Activated naive CD4-positive, alpha-beta T cell treated with anti-CD3 and anti-CD28 coated beads, Interleukin-2, amount 50 U/mL, for 24 hours (primary cell): ENCODE measurements at regions not wholly inside any gene's neighbourhood (a gene's known extent, or its start where the extent isn't known, plus 50 kb on each side); places are given as distances from the start of the nearest gene placed in this dataset.

Experiments used
- H3K27ac Mint-ChIP-seq: one replicate; pipeline ENCODE4 v1.8.0; 2021; ENCODE audit warnings: mild to moderate bottlenecking, mixed read lengths
- H3K27me3 Mint-ChIP-seq: one replicate; pipeline ENCODE4 v1.8.0; 2021; ENCODE audit warnings: mixed read lengths
- H3K36me3 Mint-ChIP-seq: one replicate; pipeline ENCODE4 v1.8.0; 2021; ENCODE audit warnings: mixed read lengths
- H3K4me1 Mint-ChIP-seq: one replicate; pipeline ENCODE4 v1.8.0; 2021; ENCODE audit warnings: mixed read lengths
- H3K4me3 Mint-ChIP-seq: one replicate; pipeline ENCODE4 v1.8.0; 2021; ENCODE audit warnings: mild to moderate bottlenecking, mixed read lengths
- H3K9me3 Mint-ChIP-seq: one replicate; pipeline ENCODE4 v1.8.0; 2021; ENCODE audit warnings: mixed read lengths

DNA sequence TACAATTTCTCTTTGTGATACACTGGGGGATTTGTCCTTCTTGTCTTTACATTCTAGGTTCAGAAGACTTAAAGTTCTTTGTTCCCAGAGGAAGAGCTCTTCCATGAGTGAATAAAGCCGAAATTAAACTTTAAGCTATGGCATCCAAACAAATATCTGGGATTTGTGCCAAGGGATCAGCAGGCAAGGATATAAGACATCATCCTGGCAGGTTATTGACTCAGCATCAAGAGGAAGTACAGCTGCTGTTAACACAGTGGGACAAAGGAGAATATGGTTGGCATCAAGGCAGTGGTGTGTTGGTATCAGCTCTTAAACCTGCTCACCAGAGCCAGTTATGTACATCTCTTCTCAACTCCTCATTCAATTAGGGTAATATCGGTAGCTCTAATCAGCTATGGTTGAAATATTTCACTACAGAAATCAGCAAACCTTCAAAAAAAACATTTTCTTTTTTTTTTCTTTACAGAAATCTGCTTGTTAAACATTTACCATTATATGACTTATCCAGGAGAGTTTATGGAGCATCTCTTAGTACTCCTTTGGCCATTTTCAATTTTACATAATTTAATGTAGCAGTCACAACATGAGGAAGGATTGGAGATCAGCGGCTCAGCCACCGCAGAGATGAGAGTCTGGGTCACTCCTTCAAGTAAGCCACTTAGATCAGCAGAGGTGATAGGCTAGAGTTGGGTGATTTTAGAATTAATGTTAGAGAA is 1198.6 kb upstream of the EPHA6 start:
- Mint-ChIP-seq H3K27ac (peak overlapping the region; percentile 41), H3K9me3 (peaks cover 5% of the 10 kb centered on the region), H3K4me1 (no peaks in the 10 kb centered on the region), H3K36me3 (no peaks in the 10 kb centered on the region), H3K27me3 (no peaks in the 10 kb centered on the region), H3K4me3 (no peak overlapping the region)

DNA sequence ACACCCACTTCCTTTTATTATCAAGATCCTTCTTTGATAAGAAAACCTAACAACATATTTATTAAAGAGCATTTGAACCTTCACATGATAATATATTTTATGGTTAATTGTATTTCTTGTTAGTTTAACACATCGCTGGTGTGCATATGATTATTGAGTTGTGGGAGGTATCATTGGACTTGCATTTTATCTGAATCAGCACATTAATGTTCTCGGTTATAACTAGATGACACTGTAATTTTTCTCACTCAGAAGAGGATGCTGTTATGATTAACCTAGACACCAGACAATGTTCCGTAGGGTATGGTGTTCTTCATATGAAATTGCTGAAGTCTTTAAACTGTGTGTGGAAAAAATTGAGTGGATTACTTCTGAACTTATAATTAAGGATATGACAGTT is 1188.3 kb upstream of the EPHA6 start:
- no peaks in the 10 kb centered on the region for H3K4me1 Mint-ChIP-seq
- H3K27me3 Mint-ChIP-seq = no peaks in the 10 kb centered on the region
- H3K36me3 Mint-ChIP-seq = no peaks in the 10 kb centered on the region
- H3K9me3 Mint-ChIP-seq = no peaks in the 10 kb centered on the region
- no peak overlapping the region for H3K4me3 Mint-ChIP-seq
- H3K27ac Mint-ChIP-seq = no peak overlapping the region

DNA sequence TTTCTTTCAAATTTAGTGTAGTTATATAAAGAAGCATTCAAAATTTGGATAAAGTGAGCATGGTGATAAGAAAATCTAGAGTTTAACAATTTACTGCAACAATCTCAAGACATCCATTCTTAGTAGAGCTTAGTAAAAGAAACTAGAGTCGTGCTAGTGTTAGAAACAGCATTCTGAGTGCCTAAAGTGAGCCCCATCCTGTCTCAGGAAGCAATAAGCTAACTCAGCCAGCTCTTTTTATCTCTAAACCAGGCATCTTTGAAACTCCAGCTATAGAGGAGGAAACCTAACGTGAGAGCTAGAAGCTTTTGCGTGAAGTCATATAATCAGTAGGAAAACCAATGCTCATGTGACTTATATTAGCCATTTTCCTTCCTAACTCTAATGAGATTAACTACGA is 1187.1 kb upstream of the EPHA6 start:
- Mint-ChIP-seq H3K27me3 (no peaks in the 10 kb centered on the region), H3K4me3 (no peak overlapping the region), H3K36me3 (no peaks in the 10 kb centered on the region), H3K4me1 (no peaks in the 10 kb centered on the region), H3K9me3 (no peaks in the 10 kb centered on the region), H3K27ac (no peak overlapping the region)

DNA sequence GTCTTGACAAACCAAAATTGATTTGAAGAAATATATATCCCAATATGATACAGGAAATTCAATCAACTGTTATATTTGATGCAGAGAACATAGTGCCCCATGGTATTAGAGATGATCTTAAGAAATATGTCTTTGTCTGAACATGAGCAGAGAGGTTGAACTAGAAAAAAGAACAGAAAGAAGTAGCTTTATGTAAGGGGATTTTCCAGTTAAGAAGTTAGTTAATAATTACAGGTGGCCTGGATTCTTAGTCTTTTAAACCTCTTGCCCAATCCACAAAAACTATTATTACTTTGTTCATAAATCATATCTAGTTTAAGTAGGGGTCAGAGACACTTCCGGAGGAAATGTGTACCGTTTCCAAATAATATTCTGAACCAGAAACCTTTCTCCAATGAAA is 1186.7 kb upstream of the EPHA6 start:
- Mint-ChIP-seq H3K27ac (no peak overlapping the region), H3K27me3 (no peaks in the 10 kb centered on the region), H3K36me3 (no peaks in the 10 kb centered on the region), H3K4me3 (no peak overlapping the region), H3K4me1 (no peaks in the 10 kb centered on the region), H3K9me3 (no peaks in the 10 kb centered on the region)

DNA sequence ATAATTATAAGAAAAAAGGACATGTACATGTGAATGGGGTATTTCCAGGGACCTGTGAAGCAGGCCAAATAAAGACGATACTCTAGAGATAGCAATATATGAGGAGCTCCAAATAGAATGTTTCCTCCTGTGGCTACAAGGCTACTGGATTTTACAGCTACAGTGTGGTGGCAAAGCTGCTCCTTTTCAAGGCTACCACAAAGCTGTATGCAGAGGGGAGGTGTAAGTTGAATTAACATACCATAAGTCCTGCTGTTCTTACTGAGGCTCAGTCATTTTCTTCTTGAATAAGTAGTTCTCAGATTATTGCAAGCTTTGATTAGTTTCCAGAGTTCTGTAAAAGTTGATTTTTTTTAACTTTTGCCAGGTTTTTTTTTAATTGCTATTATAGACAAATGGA is 1184.6 kb upstream of the EPHA6 start:
- no peak overlapping the region for H3K27ac Mint-ChIP-seq
- no peaks in the 10 kb centered on the region for H3K4me1 Mint-ChIP-seq
- no peaks in the 10 kb centered on the region for H3K36me3 Mint-ChIP-seq
- no peak overlapping the region for H3K4me3 Mint-ChIP-seq
- H3K27me3 Mint-ChIP-seq = no peaks in the 10 kb centered on the region
- H3K9me3 Mint-ChIP-seq = no peaks in the 10 kb centered on the region

DNA sequence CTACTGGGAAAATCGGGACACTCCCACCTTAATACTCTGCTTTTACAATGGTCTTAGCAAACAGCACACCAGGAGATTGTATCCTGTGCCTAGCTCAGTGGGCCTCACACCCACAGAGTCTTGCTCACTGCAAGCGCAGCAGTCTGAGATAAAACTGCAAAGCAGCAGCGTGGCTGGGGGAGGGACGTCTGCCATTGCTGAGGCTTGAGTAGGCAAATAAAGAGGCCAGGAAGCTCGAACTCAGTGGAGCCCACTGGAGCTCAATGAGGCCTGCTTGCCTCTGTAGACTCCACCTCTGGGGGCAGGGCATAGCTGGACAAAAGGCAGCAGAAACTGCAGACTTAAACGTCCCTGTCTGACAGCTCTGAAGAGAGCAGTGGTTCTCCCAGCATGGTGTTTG is 1169.1 kb upstream of the EPHA6 start:
- H3K36me3 Mint-ChIP-seq = no peaks in the 10 kb centered on the region
- H3K27me3 Mint-ChIP-seq = no peaks in the 10 kb centered on the region
- H3K9me3 Mint-ChIP-seq = peaks cover 14% of the 10 kb centered on the region
- H3K27ac Mint-ChIP-seq = no peak overlapping the region
- H3K4me3 Mint-ChIP-seq = no peak overlapping the region
- H3K4me1 Mint-ChIP-seq = no peaks in the 10 kb centered on the region

DNA sequence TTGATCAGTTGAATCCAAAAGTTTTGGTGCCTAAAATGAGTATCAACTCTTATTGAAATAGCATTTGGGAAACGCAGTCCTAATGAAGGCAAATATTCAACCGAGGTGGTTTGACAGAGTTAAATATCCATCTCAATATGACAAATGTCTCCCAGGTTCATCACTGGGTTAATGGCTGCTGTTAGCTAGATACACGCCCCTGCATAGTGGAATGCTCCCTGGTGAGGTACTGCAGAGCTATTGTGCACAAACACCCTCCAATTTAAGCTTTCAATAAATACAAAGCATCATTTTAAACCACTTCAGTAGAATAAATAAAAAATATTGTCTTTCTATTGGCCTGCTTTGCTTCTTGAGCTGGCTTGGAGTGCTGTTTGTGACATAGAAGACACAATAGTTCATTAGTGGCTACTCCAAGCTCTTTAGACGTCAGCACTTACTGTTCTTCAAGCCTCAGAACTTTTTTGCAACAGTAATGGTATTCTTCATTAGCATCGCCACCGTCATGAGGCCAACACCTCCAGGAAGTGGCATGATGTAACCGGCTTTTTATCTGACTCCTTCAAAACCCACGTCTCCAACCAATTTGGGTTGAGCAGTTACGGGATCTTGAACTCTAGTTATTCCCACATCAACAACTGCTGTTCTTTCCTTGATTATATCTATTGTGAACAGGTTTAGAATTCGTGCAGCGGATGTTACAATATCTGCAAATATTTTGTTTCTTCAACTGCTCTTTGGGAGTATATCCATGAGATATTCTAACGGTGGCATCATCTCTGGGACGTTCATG is 1159.6 kb upstream of the EPHA6 start:
- Mint-ChIP-seq H3K4me3 (no peak overlapping the region), H3K27ac (no peak overlapping the region), H3K27me3 (no peaks in the 10 kb centered on the region), H3K4me1 (no peaks in the 10 kb centered on the region), H3K9me3 (no peaks in the 10 kb centered on the region), H3K36me3 (no peaks in the 10 kb centered on the region)

DNA sequence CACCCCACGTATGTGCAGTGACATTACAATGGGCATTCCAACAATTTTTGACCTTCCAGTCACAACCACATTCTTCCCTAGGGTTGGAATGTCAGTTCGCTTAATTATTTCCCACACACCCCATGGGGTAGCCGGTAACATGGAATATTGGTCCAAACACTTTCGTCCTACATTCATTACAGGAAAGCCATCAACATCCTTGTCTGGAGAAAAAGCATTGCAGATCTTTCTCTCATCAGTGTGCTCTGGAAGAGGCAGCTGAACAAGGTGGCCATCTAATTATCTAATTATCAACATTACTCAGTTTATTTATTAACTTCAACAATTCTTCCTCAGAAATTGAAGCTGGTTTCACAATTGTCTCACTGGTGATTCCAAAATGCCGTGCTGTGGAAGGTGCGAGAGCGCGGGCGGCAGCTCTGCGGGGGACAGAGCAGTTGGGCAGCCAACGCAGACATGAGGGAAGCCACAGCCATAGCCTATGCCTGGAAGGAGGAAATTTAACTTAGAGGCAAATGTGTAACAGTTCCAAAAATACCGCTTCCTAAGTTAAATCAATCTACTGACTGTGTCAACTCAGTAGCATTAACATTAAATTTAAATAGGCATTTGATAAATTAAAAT is 1158.9 kb upstream of the EPHA6 start:
- no peak overlapping the region for H3K27ac Mint-ChIP-seq
- no peaks in the 10 kb centered on the region for H3K27me3 Mint-ChIP-seq
- no peak overlapping the region for H3K4me3 Mint-ChIP-seq
- no peaks in the 10 kb centered on the region for H3K9me3 Mint-ChIP-seq
- H3K36me3 Mint-ChIP-seq = no peaks in the 10 kb centered on the region
- H3K4me1 Mint-ChIP-seq = no peaks in the 10 kb centered on the region

DNA sequence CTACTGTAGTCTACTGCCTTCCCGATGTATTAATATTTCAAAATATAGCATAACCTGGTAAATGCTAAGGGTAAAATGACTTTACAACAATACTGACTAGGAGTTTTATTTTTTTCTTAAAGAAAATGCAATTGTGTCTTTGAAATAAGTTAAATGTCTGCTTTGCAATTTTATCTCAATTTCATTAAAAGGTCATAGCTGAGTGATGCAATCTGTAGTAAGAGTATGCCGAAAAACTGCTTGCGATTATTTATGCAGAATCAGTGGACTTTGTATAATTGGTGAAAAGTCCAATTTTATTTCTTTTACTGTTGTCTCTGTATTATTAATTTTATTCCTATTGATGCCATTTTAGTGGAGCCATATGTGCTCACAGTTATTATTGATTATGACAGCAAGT is 1143.6 kb upstream of the EPHA6 start:
- Mint-ChIP-seq H3K36me3 (no peaks in the 10 kb centered on the region), H3K27ac (no peak overlapping the region), H3K4me3 (no peak overlapping the region), H3K27me3 (no peaks in the 10 kb centered on the region), H3K4me1 (no peaks in the 10 kb centered on the region), H3K9me3 (peaks cover 8% of the 10 kb centered on the region)

DNA sequence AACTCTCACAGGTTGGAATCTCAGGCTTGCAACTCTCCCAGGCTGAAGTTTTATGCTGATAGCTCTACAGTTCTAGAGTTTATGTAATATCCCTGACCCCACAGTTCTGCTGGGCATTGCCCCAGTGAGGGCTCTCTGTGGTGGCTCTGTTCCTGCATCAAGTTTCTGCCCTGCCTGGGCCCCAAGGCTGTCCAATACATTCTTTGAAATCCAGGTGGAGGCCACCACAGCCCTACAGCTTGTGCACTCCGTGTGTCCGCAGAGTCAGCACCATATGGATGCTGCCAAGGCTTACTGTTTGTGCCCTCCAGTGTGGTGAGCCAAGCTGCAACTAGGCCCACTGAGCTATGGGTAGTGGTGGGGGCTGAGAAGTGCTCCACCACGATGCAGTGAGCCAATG is 1141.2 kb upstream of the EPHA6 start:
- H3K36me3 Mint-ChIP-seq = no peaks in the 10 kb centered on the region
- H3K9me3 Mint-ChIP-seq = peaks cover 8% of the 10 kb centered on the region

DNA sequence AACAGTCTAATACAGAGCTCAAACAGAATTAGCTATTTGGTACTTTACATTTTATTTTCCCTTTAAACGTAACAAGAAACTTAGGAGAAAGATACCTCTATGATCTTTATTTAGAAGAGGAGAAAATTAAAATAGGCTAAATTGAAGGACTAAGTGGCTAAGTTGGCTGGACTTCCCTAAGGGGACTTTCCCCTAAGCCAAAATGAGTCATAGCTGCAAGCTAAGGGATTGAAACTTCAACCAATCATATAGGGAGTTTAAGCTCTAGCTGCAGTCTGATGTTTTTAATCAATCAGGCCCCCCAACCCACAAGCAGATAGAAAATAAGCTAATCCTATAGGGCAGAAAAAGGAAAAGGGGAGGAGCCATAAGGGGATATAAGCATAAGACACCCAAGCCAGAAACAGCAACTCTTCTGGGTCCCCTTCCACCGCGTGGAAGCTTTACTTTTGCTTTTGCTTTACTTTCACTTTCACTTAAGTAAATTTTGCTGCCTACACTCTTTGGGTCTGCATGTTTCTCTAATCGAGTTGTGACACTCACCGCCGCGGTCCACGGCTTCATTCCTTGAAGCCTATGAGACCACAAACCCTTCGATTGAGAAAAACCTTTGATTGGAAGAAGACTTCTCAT is 1108.5 kb upstream of the EPHA6 start:
- H3K9me3 Mint-ChIP-seq = peaks cover 14% of the 10 kb centered on the region
- no peaks in the 10 kb centered on the region for H3K36me3 Mint-ChIP-seq
- H3K27ac Mint-ChIP-seq = peak overlapping the region; percentile 46
- no peaks in the 10 kb centered on the region for H3K27me3 Mint-ChIP-seq
- peak overlapping the region; percentile 48 for H3K4me3 Mint-ChIP-seq
- peaks cover 9% of the 10 kb centered on the region for H3K4me1 Mint-ChIP-seq

More for the DNA sequence above, 1141.2 kb upstream of the EPHA6 start:
- H3K27me3 Mint-ChIP-seq = no peaks in the 10 kb centered on the region
- H3K4me1 Mint-ChIP-seq = no peaks in the 10 kb centered on the region
- no peak overlapping the region for H3K27ac Mint-ChIP-seq
- no peak overlapping the region for H3K4me3 Mint-ChIP-seq

DNA sequence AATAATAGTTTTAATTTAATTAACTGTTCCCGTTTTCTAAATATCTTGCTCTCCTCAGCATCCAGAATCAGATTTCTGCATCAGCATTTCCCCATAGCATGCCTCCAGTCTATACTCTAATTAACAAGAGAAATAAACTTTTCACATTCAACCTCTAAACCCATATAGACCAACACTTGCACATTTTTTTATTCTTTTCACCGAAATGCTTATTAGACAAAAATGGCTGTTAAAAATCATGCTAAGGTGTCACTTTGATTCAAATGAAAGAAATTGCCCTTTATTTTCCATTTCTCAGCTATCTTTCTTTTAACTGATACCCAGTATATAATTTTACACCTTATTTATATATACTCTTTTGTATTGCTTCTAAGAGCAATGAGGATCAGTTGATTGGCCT is 1107.1 kb upstream of the EPHA6 start:
- H3K36me3 Mint-ChIP-seq = no peaks in the 10 kb centered on the region
- peaks cover 14% of the 10 kb centered on the region for H3K9me3 Mint-ChIP-seq
- no peak overlapping the region for H3K27ac Mint-ChIP-seq
- peaks cover 9% of the 10 kb centered on the region for H3K4me1 Mint-ChIP-seq
- H3K4me3 Mint-ChIP-seq = no peak overlapping the region
- H3K27me3 Mint-ChIP-seq = no peaks in the 10 kb centered on the region

DNA sequence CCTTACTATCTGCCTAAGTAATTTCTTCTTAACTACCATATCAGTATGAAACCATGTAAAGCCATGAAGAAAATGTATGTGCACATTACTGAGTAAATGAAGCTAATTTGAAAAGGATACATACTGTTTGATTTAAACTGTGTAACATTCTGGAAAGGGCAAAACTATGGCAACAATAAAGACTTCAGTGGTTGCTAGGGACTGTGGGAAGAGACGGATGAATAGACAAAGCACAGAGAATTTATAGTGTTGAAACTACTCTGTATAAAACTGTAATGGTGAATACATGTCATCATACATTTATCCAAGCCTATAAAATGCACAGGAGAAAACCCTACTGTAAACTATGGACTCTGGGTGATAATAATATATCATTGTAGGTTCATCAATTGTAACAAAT is 1103.7 kb upstream of the EPHA6 start:
- Mint-ChIP-seq H3K27ac (no peak overlapping the region), H3K36me3 (no peaks in the 10 kb centered on the region), H3K27me3 (no peaks in the 10 kb centered on the region), H3K4me1 (peaks cover 2% of the 10 kb centered on the region), H3K9me3 (peaks cover 5% of the 10 kb centered on the region), H3K4me3 (no peak overlapping the region)

DNA sequence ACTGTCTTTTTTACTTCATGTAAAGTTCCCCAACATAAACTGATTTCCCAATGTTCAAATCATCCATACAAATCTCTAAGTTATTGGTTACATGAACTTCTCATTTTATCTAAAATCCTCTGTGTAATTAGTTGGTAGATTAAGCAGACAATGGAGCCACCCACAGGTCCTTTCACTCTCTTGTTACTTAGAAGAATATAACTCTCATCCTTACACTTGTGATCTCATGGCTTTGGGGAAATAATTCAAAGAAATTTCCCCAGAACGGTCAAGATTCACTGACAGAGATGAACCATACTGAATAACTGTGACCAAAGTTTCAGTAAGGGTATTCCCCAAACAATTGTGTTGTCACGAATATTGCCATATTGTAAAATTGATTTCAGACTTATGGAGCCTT is 1102.6 kb upstream of the EPHA6 start:
- H3K36me3 Mint-ChIP-seq = no peaks in the 10 kb centered on the region
- no peaks in the 10 kb centered on the region for H3K27me3 Mint-ChIP-seq
- no peaks in the 10 kb centered on the region for H3K4me1 Mint-ChIP-seq
- no peak overlapping the region for H3K4me3 Mint-ChIP-seq
- no peak overlapping the region for H3K27ac Mint-ChIP-seq
- H3K9me3 Mint-ChIP-seq = peaks cover 5% of the 10 kb centered on the region

DNA sequence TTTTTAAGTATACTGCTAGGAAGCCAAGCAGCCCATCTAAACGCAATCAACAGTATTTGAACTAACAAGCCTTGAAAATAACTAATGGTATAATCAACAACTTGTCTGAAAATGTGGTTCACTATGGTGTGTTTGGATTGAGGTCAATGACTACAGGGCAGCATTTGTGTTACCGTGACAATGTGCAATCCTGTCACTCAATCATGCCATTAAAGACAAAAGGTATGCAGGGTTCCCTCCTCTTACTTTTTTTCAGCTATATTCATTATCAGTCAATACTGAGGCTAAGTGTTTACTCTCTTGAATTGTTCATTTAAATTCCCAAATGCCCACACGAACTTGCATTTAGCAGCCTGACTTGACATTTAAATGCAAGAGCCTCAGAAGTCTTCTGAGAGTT is 1099.3 kb upstream of the EPHA6 start:
- no peaks in the 10 kb centered on the region for H3K36me3 Mint-ChIP-seq
- no peak overlapping the region for H3K4me3 Mint-ChIP-seq
- H3K27ac Mint-ChIP-seq = no peak overlapping the region
- no peaks in the 10 kb centered on the region for H3K4me1 Mint-ChIP-seq
- H3K27me3 Mint-ChIP-seq = no peaks in the 10 kb centered on the region
- peaks cover 1% of the 10 kb centered on the region for H3K9me3 Mint-ChIP-seq

DNA sequence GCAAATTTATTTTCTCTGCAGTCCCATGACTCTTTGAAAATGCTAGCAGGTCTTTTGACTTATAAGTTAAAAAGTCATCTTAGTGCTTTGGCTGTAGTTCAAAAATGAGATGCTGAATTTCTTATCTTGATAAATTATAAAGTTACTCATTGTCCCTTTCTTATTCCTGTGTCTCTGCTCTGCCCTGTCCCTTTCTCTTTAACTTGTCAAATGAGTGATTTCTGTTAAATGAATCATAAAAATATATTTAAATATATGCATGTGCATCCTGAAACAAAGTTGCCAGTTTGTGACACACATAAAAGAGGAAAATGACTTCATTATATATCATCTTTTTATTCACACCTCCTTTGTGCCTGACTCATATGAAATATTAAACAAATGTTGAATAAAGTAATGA is 1097.3 kb upstream of the EPHA6 start:
- Mint-ChIP-seq H3K27ac (no peak overlapping the region), H3K4me1 (no peaks in the 10 kb centered on the region), H3K4me3 (no peak overlapping the region), H3K36me3 (no peaks in the 10 kb centered on the region), H3K27me3 (no peaks in the 10 kb centered on the region), H3K9me3 (no peaks in the 10 kb centered on the region)
